ENCODE measurements at regions not wholly inside any gene's neighbourhood (a gene's known extent, or its start where the extent isn't known, plus 50 kb on each side); places are given as distances from the start of the nearest gene placed in this dataset.
A peak's percentile ranks its signal among the peaks of the same experiment; 100 is the strongest.

GRCh38 chr1:234721476-234722269 is 111.7 kb upstream of the IRF2BP2 start (continued):
- TF ChIP-seq FOXA1 (IDR thresholded peaks at IDR 0.05) = no peak
- peak; percentile 45; the same call in 1 of the 2 replicates for TF ChIP-seq FOXA1 (CRISPR knock-in tag; IDR thresholded peaks at IDR 0.05)
- no peak for TF ChIP-seq ATAD3A (CRISPR knock-in tag; IDR thresholded peaks at IDR 0.05)
- TF ChIP-seq ZNF704 (CRISPR knock-in tag; IDR thresholded peaks at IDR 0.05; ENCODE audit: borderline replicate concordance) = no peak
- peak; percentile 25 for TF ChIP-seq TBL1XR1 (IDR thresholded peaks at IDR 0.05; ENCODE audit: borderline replicate concordance, low read length, partially characterized antibody)
- TF ChIP-seq MED1 (CRISPR knock-in tag; IDR thresholded peaks at IDR 0.05) = peak; percentile 100
- TF ChIP-seq ZBTB46 (CRISPR knock-in tag; IDR thresholded peaks at IDR 0.05; ENCODE audit: borderline replicate concordance) = no peak
- no peak for TF ChIP-seq ZNF20 (CRISPR knock-in tag; IDR thresholded peaks at IDR 0.05)
- TF ChIP-seq RFXAP (CRISPR knock-in tag; IDR thresholded peaks at IDR 0.05; ENCODE audit: borderline replicate concordance) = peak; percentile 86
- TF ChIP-seq ONECUT2 (CRISPR knock-in tag; IDR thresholded peaks at IDR 0.05) = no peak; the same call in none of the 2 replicates
- no peak for TF ChIP-seq RORA (CRISPR knock-in tag; IDR thresholded peaks at IDR 0.05)
- peak; percentile 95 for TF ChIP-seq AFF4 (CRISPR knock-in tag; IDR thresholded peaks at IDR 0.05)
- TF ChIP-seq NCOA1 (CRISPR knock-in tag; IDR thresholded peaks at IDR 0.05) = peak; percentile 90
- no peak for TF ChIP-seq ZMYM3 (CRISPR knock-in tag; IDR thresholded peaks at IDR 0.05)
- TF ChIP-seq KDM5B (CRISPR knock-in tag; IDR thresholded peaks at IDR 0.05; ENCODE audit: borderline replicate concordance) = no peak
- no peak for TF ChIP-seq SMARCE1 (IDR thresholded peaks at IDR 0.05; ENCODE audit: borderline replicate concordance)
- no peak for TF ChIP-seq ETV6 (CRISPR knock-in tag; conservative IDR thresholded peaks at IDR 0.05)
- TF ChIP-seq MED13 (CRISPR knock-in tag; IDR thresholded peaks at IDR 0.05) = peak; percentile 99
- no peak for TF ChIP-seq ZNF558 (CRISPR knock-in tag; IDR thresholded peaks at IDR 0.05; ENCODE audit: borderline replicate concordance)
- TF ChIP-seq MEF2D (CRISPR knock-in tag; IDR thresholded peaks at IDR 0.05) = peak; percentile 61; the same call in 1 of the 2 replicates
- no peak; the same call in 1 of the 2 replicates for TF ChIP-seq ZNF556 (CRISPR knock-in tag; IDR thresholded peaks at IDR 0.05; ENCODE audit: borderline replicate concordance)
- peak; percentile 37; the same call in 1 of the 2 replicates for TF ChIP-seq TFAP4 (IDR thresholded peaks at IDR 0.05; ENCODE audit: borderline replicate concordance, low read depth)
